Retina (tissue), 1 donor: ENCODE measurements at regions not wholly inside any gene's neighbourhood (a gene's known extent, or its start where the extent isn't known, plus 50 kb on each side); places are given as distances from the start of the nearest gene placed in this dataset.

ENCODE experiments used
- DNase-seq: peaks from one replicate; pipeline ENCODE4 v3.0.0-alpha.2; 2016

GRCh38 chr6:4401408-4402368 lies 266.3 kb upstream of the ECI2 start:
- DNase-seq, result no peak

GRCh38 chr6:4399656-4400055 lies 264.3 kb upstream of the ECI2 start:
- no peak for DNase-seq

- no peak for DNase-seq
Measured at GRCh38 chr6:4398791-4399190, 263.4 kb upstream of the ECI2 start.

- DNase-seq, result no peak
Measured at GRCh38 chr6:4397307-4397706, 261.9 kb upstream of the ECI2 start.

- DNase-seq, result no peak
Measured at GRCh38 chr6:4396044-4396443, 260.7 kb upstream of the ECI2 start.

- DNase-seq, result no peak
Measured at GRCh38 chr6:4395386-4395785, 260.0 kb upstream of the ECI2 start.

- no peak for DNase-seq
Measured at GRCh38 chr6:4394786-4395185, 259.4 kb upstream of the ECI2 start.

- DNase-seq, result no peak
Measured at GRCh38 chr6:4388675-4389074, 253.3 kb upstream of the ECI2 start.

- DNase-seq, result no peak
Measured at GRCh38 chr6:4384656-4385055, 249.3 kb upstream of the ECI2 start.

GRCh38 chr6:4383910-4384638 lies 248.7 kb upstream of the ECI2 start:
- DNase-seq, result no peak

GRCh38 chr6:4382362-4382853 lies 247.0 kb upstream of the ECI2 start:
- DNase-seq, result no peak

- no peak for DNase-seq
Measured at GRCh38 chr6:4381381-4381780, 246.0 kb upstream of the ECI2 start.

GRCh38 chr6:4380881-4381281 lies 245.5 kb upstream of the ECI2 start:
- DNase-seq, result no peak

GRCh38 chr6:4379958-4380357 lies 244.6 kb upstream of the ECI2 start:
- DNase-seq, result no peak

GRCh38 chr6:4378319-4378996 lies 243.1 kb upstream of the ECI2 start:
- no peak for DNase-seq

GRCh38 chr6:4377603-4378002 lies 242.2 kb upstream of the ECI2 start:
- DNase-seq, result no peak

- DNase-seq, result no peak
Measured at GRCh38 chr6:4374216-4374615, 238.8 kb upstream of the ECI2 start.

- no peak for DNase-seq
Measured at GRCh38 chr6:4372866-4373265, 237.5 kb upstream of the ECI2 start.

GRCh38 chr6:4371207-4371921 lies 236.0 kb upstream of the ECI2 start:
- no peak for DNase-seq

- no peak for DNase-seq
Measured at GRCh38 chr6:4370066-4370465, 234.7 kb upstream of the ECI2 start.

GRCh38 chr6:4369616-4370015 lies 234.2 kb upstream of the ECI2 start:
- no peak for DNase-seq

GRCh38 chr6:4368649-4369048 lies 233.3 kb upstream of the ECI2 start:
- no peak for DNase-seq

GRCh38 chr6:4367643-4368042 lies 232.3 kb upstream of the ECI2 start:
- DNase-seq, result no peak
